ENCODE measurements at regions not wholly inside any gene's neighbourhood (a gene's known extent, or its start where the extent isn't known, plus 50 kb on each side); places are given as distances from the start of the nearest gene placed in this dataset.

DNA sequence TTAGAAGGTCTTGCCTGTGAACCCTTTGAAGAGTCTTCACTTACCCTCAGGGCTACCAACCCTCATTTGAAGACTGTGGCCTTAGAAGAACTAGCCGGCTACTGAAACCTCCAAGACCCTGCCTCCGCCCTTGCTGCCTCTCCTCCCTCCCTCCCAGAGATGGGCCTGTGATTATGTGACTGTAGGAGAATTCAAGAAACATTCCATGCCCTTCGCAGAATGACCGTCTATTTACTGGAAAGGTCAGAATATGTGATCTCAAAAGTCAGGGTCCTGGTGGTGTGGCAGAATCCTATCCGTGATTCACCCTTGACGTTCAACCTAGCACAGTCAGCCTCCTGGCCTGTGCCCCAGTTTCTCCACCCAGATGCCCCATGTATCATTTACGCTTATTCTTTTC lies 109.6 kb downstream of the CTNND1 start:
- Histone ChIP-seq H3K27ac (ENCODE audit: insufficient read depth in 1 of 2, low read depth in 1 of 2, low read length in 2 of 2, poor library complexity in 1 of 2, severe bottlenecking in 2 of 2) (no peak overlapping the region), H3K4me3 (ENCODE audit: control insufficient read depth in 1 of 7, extremely low read depth in 1 of 7, insufficient read depth in 4 of 7, low read depth in 2 of 7, low read length in 6 of 7) (no peak overlapping the region), H3K9me3 (ENCODE audit: control extremely low read depth in 1 of 5, control insufficient read depth in 4 of 5, insufficient read depth in 2 of 5, low read depth in 1 of 5, low read length in 4 of 5) (no peaks in the 10 kb centered on the region), H3K4me1 (ENCODE audit: control extremely low read depth in 1 of 4, control insufficient read depth in 4 of 4, insufficient read depth in 4 of 4, low read length in 3 of 4) (no peaks in the 10 kb centered on the region), H3K27me3 (replicated peaks in 2 of 5; ENCODE audit: control insufficient read depth in 4 of 5, insufficient read depth in 5 of 5, low read length in 4 of 5) (no peaks in the 10 kb centered on the region), H3K36me3 (ENCODE audit: control insufficient read depth in 4 of 4, insufficient read depth in 4 of 4, low read length in 3 of 4) (no peaks in the 10 kb centered on the region)
- ChIA-PET CTCF (no interaction called here), POLR2A (no interaction called here)
- no peak for DNase-seq
- 91% methylated on average over 5 of the region's 7 CpGs for WGBS (ENCODE audit: insufficient coverage)

DNA sequence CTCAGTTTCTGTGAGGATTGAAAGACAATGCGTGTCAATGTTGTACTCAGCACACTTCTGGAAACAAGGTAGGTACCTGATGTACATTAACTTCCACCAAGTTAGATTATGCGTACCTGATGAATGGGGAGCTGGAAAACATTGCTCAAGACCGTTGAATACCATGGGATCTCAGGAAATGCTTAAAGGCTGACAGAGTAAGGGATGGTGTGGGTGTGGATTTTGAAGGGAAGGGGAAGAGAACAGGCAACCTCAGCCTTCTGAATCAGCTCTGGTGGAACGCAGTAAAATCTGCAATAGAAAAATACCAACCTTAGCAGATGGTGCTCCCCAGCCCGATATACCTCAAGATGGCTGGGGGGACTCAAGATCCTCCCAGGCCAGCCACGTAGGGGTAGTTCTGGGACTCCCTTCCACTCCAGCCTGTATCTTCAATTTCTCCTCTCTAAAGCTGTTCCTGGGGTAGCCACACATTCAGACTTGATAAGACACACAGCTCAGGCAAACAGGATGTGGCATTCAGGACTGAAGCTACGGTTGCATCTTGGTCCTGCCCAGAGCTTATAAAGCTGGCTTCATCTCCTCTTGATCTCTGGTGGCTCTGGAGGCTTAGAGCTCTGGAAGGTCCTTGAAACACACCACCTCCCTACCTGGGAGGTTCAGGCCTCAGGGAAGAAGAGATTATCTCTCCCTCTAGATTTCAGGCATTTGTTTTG lies 111.8 kb downstream of the CTNND1 start:
- Histone ChIP-seq H3K9me3 (ENCODE audit: control extremely low read depth in 1 of 5, control insufficient read depth in 4 of 5, insufficient read depth in 2 of 5, low read depth in 1 of 5, low read length in 4 of 5) (no peaks in the 10 kb centered on the region), H3K36me3 (ENCODE audit: control insufficient read depth in 4 of 4, insufficient read depth in 4 of 4, low read length in 3 of 4) (no peaks in the 10 kb centered on the region), H3K4me3 (ENCODE audit: control insufficient read depth in 1 of 7, extremely low read depth in 1 of 7, insufficient read depth in 4 of 7, low read depth in 2 of 7, low read length in 6 of 7) (no peak overlapping the region), H3K27ac (ENCODE audit: insufficient read depth in 1 of 2, low read depth in 1 of 2, low read length in 2 of 2, poor library complexity in 1 of 2, severe bottlenecking in 2 of 2) (no peak overlapping the region), H3K4me1 (ENCODE audit: control extremely low read depth in 1 of 4, control insufficient read depth in 4 of 4, insufficient read depth in 4 of 4, low read length in 3 of 4) (no peaks in the 10 kb centered on the region), H3K27me3 (replicated peaks in 2 of 5; ENCODE audit: control insufficient read depth in 4 of 5, insufficient read depth in 5 of 5, low read length in 4 of 5) (no peaks in the 10 kb centered on the region)
- ChIA-PET POLR2A (no interaction called here), CTCF (no interaction called here)
- DNase-seq, result peak in 2 of 3 donors; percentile 1 to 17
- WGBS (ENCODE audit: insufficient coverage), result 63% methylated on average over 5 of the region's 7 CpGs

DNA sequence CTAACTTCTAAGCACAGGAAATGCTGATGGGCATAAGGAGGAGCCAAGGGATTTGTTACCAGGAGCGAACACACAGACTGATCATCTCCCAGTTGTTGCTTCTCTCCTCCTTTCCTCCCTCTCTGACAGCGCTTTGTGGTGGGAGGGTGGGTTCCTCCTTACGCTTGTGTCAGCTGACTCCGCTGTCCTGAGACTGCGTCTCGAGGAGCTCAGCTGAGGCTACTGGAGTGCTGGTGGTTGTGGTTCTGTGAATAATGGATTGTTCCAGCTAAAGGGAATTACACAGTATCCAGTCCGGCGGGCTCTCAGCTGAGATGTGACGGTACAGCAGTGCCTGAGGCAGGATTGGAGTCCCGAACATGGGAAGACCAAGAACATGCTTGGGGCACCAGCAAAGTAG lies 113.4 kb downstream of the CTNND1 start:
- Histone ChIP-seq H3K4me3 (ENCODE audit: control insufficient read depth in 1 of 7, extremely low read depth in 1 of 7, insufficient read depth in 4 of 7, low read depth in 2 of 7, low read length in 6 of 7) (no peak overlapping the region), H3K27me3 (replicated peaks in 2 of 5; ENCODE audit: control insufficient read depth in 4 of 5, insufficient read depth in 5 of 5, low read length in 4 of 5) (no peaks in the 10 kb centered on the region), H3K27ac (ENCODE audit: insufficient read depth in 1 of 2, low read depth in 1 of 2, low read length in 2 of 2, poor library complexity in 1 of 2, severe bottlenecking in 2 of 2) (no peak overlapping the region), H3K9me3 (ENCODE audit: control extremely low read depth in 1 of 5, control insufficient read depth in 4 of 5, insufficient read depth in 2 of 5, low read depth in 1 of 5, low read length in 4 of 5) (no peaks in the 10 kb centered on the region), H3K36me3 (ENCODE audit: control insufficient read depth in 4 of 4, insufficient read depth in 4 of 4, low read length in 3 of 4) (no peaks in the 10 kb centered on the region), H3K4me1 (ENCODE audit: control extremely low read depth in 1 of 4, control insufficient read depth in 4 of 4, insufficient read depth in 4 of 4, low read length in 3 of 4) (no peaks in the 10 kb centered on the region)
- ChIA-PET CTCF (no interaction called here), POLR2A (no interaction called here)
- 92% methylated on average over 5 of the region's 10 CpGs for WGBS (ENCODE audit: insufficient coverage)
- DNase-seq, result no peak

DNA sequence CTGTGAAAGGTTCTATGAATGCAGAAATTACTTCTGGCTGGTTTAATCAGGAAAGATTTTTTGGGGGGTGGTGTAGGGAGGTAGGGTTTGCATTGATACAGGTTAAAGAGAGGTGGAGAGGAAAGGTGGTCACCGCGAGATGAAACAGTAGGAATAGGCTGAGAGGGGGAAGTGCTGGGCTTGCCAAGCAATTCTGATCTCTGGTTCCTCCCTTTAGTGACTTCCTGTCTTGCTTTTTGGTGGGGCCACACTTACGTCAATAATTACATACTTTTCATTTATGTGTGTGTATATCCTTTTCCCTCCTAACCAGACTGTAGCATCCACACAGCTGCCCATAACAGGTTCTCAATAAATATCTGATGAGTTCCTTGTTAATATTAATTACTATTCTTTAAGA lies 120.0 kb downstream of the CTNND1 start:
- no peak for DNase-seq
- WGBS (ENCODE audit: insufficient coverage), result no CpG with 5 or more reads among the region's 3 CpGs
- peaks cover 0 to 2% (median 0%) of the 10 kb centered on the region in 4 experiments for H3K4me1 ChIP-seq (ENCODE audit: control extremely low read depth in 1 of 4, control insufficient read depth in 4 of 4, insufficient read depth in 4 of 4, low read length in 3 of 4)
- no peaks in the 10 kb centered on the region for H3K36me3 ChIP-seq (ENCODE audit: control insufficient read depth in 4 of 4, insufficient read depth in 4 of 4, low read length in 3 of 4)
- ChIA-PET CTCF (no interaction called here), POLR2A (no interaction called here)
- H3K9me3 ChIP-seq (ENCODE audit: control extremely low read depth in 1 of 5, control insufficient read depth in 4 of 5, insufficient read depth in 2 of 5, low read depth in 1 of 5, low read length in 4 of 5), result no peaks in the 10 kb centered on the region
- H3K4me3 ChIP-seq (ENCODE audit: control insufficient read depth in 1 of 7, extremely low read depth in 1 of 7, insufficient read depth in 4 of 7, low read depth in 2 of 7, low read length in 6 of 7), result no peak overlapping the region
- no peaks in the 10 kb centered on the region for H3K27me3 ChIP-seq (replicated peaks in 2 of 5; ENCODE audit: control insufficient read depth in 4 of 5, insufficient read depth in 5 of 5, low read length in 4 of 5)
- no peak overlapping the region for H3K27ac ChIP-seq (ENCODE audit: insufficient read depth in 1 of 2, low read depth in 1 of 2, low read length in 2 of 2, poor library complexity in 1 of 2, severe bottlenecking in 2 of 2)

DNA sequence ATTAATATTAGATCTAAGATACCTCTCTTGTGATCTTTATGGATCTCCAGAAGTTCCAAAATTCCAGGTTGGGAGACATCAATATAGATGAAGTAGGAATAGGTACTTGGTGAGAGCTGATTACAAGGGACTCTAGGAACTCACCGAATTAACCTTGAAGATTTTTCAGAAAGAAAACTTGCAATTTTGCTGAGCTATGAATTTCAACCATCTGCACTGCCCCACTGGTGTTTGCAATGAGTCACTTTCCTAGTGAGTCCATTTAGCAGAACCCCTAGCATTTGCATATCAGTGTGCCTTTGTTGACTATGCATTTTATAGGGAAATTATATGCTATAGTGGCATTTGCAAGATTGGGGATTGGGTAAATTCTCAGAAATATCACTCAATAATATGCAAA lies 122.0 kb downstream of the CTNND1 start:
- Histone ChIP-seq H3K27ac (ENCODE audit: insufficient read depth in 1 of 2, low read depth in 1 of 2, low read length in 2 of 2, poor library complexity in 1 of 2, severe bottlenecking in 2 of 2) (no peak overlapping the region), H3K27me3 (replicated peaks in 2 of 5; ENCODE audit: control insufficient read depth in 4 of 5, insufficient read depth in 5 of 5, low read length in 4 of 5) (no peaks in the 10 kb centered on the region), H3K9me3 (ENCODE audit: control extremely low read depth in 1 of 5, control insufficient read depth in 4 of 5, insufficient read depth in 2 of 5, low read depth in 1 of 5, low read length in 4 of 5) (no peaks in the 10 kb centered on the region), H3K4me3 (ENCODE audit: control insufficient read depth in 1 of 7, extremely low read depth in 1 of 7, insufficient read depth in 4 of 7, low read depth in 2 of 7, low read length in 6 of 7) (no peak overlapping the region), H3K4me1 (ENCODE audit: control extremely low read depth in 1 of 4, control insufficient read depth in 4 of 4, insufficient read depth in 4 of 4, low read length in 3 of 4) (peaks cover 0 to 2% (median 0%) of the 10 kb centered on the region in 4 experiments), H3K36me3 (ENCODE audit: control insufficient read depth in 4 of 4, insufficient read depth in 4 of 4, low read length in 3 of 4) (no peaks in the 10 kb centered on the region)
- POLR2A ChIA-PET, result no interaction called here
- no peak for DNase-seq
- 100% methylated on average over 1 of the region's 1 CpG for WGBS (ENCODE audit: insufficient coverage)
- CTCF ChIA-PET, result no interaction called here

DNA sequence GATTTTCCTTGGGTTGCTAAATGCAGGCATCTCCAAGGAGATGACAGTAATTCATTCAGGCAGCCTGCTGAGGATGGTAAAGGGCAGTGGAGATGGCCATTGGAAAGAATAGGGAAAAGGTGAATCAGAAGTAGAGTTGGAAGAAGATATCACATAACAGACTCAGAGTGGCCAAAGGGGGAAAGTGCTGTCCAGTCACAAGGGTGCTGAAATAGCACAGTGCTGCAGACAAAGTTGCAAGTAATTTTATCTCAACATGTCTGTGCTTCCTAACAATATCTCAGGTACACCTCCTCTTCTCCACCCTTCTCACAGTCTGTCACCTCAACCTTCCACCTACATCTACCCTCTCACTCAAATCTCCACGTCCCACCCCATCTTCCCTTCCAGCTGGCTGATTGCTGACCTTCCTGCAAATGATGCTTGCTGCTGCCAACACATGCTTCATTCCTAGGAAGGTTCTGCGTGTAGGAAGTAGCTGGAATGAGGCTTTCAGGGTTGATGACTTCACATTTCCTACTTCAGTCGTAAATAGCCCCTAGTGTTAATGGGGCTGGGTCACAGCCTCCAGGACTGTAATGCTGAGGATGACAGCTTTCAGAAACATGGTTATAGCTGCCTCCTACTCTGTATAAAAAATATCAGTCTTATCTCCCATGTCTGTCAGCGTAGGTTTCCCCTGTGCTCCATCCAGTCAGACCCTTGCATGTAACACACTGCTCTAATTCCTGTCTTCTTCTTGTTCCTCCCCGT lies 123.9 kb downstream of the CTNND1 start:
- POLR2A ChIA-PET, result no interaction called here
- H3K4me1 ChIP-seq (ENCODE audit: control extremely low read depth in 1 of 4, control insufficient read depth in 4 of 4, insufficient read depth in 4 of 4, low read length in 3 of 4), result peaks cover 0 to 2% (median 0%) of the 10 kb centered on the region in 4 experiments
- CTCF ChIA-PET, result no interaction called here
- H3K36me3 ChIP-seq (ENCODE audit: control insufficient read depth in 4 of 4, insufficient read depth in 4 of 4, low read length in 3 of 4), result no peaks in the 10 kb centered on the region
- DNase-seq, result peak in 2 of 3 donors; percentile 52 to 64
- no peak overlapping the region for H3K27ac ChIP-seq (ENCODE audit: insufficient read depth in 1 of 2, low read depth in 1 of 2, low read length in 2 of 2, poor library complexity in 1 of 2, severe bottlenecking in 2 of 2)
- H3K9me3 ChIP-seq (ENCODE audit: control extremely low read depth in 1 of 5, control insufficient read depth in 4 of 5, insufficient read depth in 2 of 5, low read depth in 1 of 5, low read length in 4 of 5), result no peaks in the 10 kb centered on the region
- WGBS (ENCODE audit: insufficient coverage), result 61% methylated on average over 3 of the region's 5 CpGs
- H3K4me3 ChIP-seq (ENCODE audit: control insufficient read depth in 1 of 7, extremely low read depth in 1 of 7, insufficient read depth in 4 of 7, low read depth in 2 of 7, low read length in 6 of 7), result no peak overlapping the region
- no peaks in the 10 kb centered on the region for H3K27me3 ChIP-seq (replicated peaks in 2 of 5; ENCODE audit: control insufficient read depth in 4 of 5, insufficient read depth in 5 of 5, low read length in 4 of 5)

DNA sequence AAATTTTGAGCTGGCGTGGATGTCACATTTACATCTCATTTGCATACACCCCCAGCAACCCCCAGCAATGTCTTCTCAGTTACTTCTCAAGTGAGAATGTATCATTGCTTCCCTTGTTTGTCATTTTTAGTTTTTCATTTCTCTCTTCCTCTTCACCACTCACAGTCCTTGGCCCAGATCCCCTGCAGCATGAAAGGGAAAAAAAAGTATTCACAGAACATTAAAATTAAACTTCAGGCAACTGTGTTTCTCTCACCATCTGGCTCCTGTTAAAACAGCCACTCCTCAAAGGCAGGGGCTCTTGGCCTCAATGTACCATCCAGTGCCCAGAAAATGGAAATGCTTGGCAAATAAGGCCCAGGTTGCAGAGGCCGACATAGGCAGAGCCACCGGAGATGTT lies 126.8 kb downstream of the CTNND1 start:
- POLR2A ChIA-PET, result no interaction called here
- CTCF ChIA-PET, result no interaction called here
- no peaks in the 10 kb centered on the region for H3K36me3 ChIP-seq (ENCODE audit: control insufficient read depth in 4 of 4, insufficient read depth in 4 of 4, low read length in 3 of 4)
- no peak for DNase-seq
- H3K27me3 ChIP-seq (replicated peaks in 2 of 5; ENCODE audit: control insufficient read depth in 4 of 5, insufficient read depth in 5 of 5, low read length in 4 of 5), result no peaks in the 10 kb centered on the region
- H3K27ac ChIP-seq (ENCODE audit: insufficient read depth in 1 of 2, low read depth in 1 of 2, low read length in 2 of 2, poor library complexity in 1 of 2, severe bottlenecking in 2 of 2), result no peak overlapping the region
- H3K4me3 ChIP-seq (ENCODE audit: control insufficient read depth in 1 of 7, extremely low read depth in 1 of 7, insufficient read depth in 4 of 7, low read depth in 2 of 7, low read length in 6 of 7), result no peak overlapping the region
- H3K4me1 ChIP-seq (ENCODE audit: control extremely low read depth in 1 of 4, control insufficient read depth in 4 of 4, insufficient read depth in 4 of 4, low read length in 3 of 4), result no peaks in the 10 kb centered on the region
- H3K9me3 ChIP-seq (ENCODE audit: control extremely low read depth in 1 of 5, control insufficient read depth in 4 of 5, insufficient read depth in 2 of 5, low read depth in 1 of 5, low read length in 4 of 5), result no peaks in the 10 kb centered on the region
- 100% methylated on average over 3 of the region's 3 CpGs for WGBS (ENCODE audit: insufficient coverage)

Measured in common myeloid progenitor, CD34-positive (primary cell).